Activated naive CD4-positive, alpha-beta T cell (primary cell): ENCODE measurements at regions not wholly inside any gene's neighbourhood (a gene's known extent, or its start where the extent isn't known, plus 50 kb on each side); places are given as distances from the start of the nearest gene placed in this dataset.
"Not testable (repeated sequence)": the region's sequence is repeated elsewhere in the genome, so short reads cannot be mapped to it uniquely, and the experiment has no call there.

Experiments
- DNase-seq, 4 experiments: peaks; one replicate each; lab custom pipeline; 2025; lab: John Stamatoyannopoulos, UW

- no peak for DNase-seq
Measured at GRCh38 chr1:195200772-195201171, 1407.5 kb downstream of the KCNT2 start.

GRCh38 chr1:195197116-195197515 is 1411.1 kb downstream of the KCNT2 start:
- no peak for DNase-seq

GRCh38 chr1:195195423-195196057 is 1412.7 kb downstream of the KCNT2 start:
- DNase-seq: no peak

- no peak for DNase-seq
Measured at GRCh38 chr1:195193134-195193533, 1415.1 kb downstream of the KCNT2 start.

- no peak for DNase-seq
Measured at GRCh38 chr1:195188821-195189220, 1419.4 kb downstream of the KCNT2 start.

- DNase-seq: no peak
Measured at GRCh38 chr1:195186544-195186943, 1421.7 kb downstream of the KCNT2 start.

- no peak for DNase-seq
Measured at GRCh38 chr1:195185736-195186135, 1422.5 kb downstream of the KCNT2 start.

- no peak for DNase-seq
Measured at GRCh38 chr1:195185321-195185720, 1422.9 kb downstream of the KCNT2 start.

GRCh38 chr1:195173753-195174152 is 1434.5 kb downstream of the KCNT2 start:
- no peak for DNase-seq

- DNase-seq: not testable (repeated sequence)
Measured at GRCh38 chr1:195159795-195160194, 1448.4 kb downstream of the KCNT2 start.

GRCh38 chr1:195158091-195158490 is 1450.1 kb downstream of the KCNT2 start:
- no peak for DNase-seq

GRCh38 chr1:195153107-195153506 is 1455.1 kb downstream of the KCNT2 start:
- DNase-seq: no peak

GRCh38 chr1:195150768-195151167 is 1457.5 kb downstream of the KCNT2 start:
- no peak for DNase-seq

GRCh38 chr1:195141294-195141693 is 1466.9 kb downstream of the KCNT2 start:
- DNase-seq: no peak

- no peak for DNase-seq
Measured at GRCh38 chr1:195130598-195130997, 1477.6 kb downstream of the KCNT2 start.

- DNase-seq: no peak
Measured at GRCh38 chr1:195122497-195122896, 1485.7 kb downstream of the KCNT2 start.

GRCh38 chr1:195113471-195113870 is 1494.8 kb downstream of the KCNT2 start:
- DNase-seq: no peak

- DNase-seq: no peak
Measured at GRCh38 chr1:195105773-195106172, 1502.5 kb downstream of the KCNT2 start.

- DNase-seq: no peak
Measured at GRCh38 chr1:195105281-195105680, 1503.0 kb downstream of the KCNT2 start.

- no peak for DNase-seq
Measured at GRCh38 chr1:195097316-195097715, 1510.9 kb downstream of the KCNT2 start.

GRCh38 chr1:195096051-195096521 is 1512.2 kb downstream of the KCNT2 start:
- no peak for DNase-seq

GRCh38 chr1:195085196-195085595 is 1523.0 kb downstream of the KCNT2 start:
- DNase-seq: no peak

- DNase-seq: no peak
Measured at GRCh38 chr1:195082183-195082582, 1526.1 kb downstream of the KCNT2 start.

GRCh38 chr1:195076682-195077081 is 1531.6 kb downstream of the KCNT2 start:
- no peak for DNase-seq
